IMR-90 (cell line): ENCODE measurements at regions not wholly inside any gene's neighbourhood (a gene's known extent, or its start where the extent isn't known, plus 50 kb on each side); places are given as distances from the start of the nearest gene placed in this dataset.

ENCODE experiments used
- ATAC-seq: fragments of 200-7000 bp; cut with Tn5 transposase; 2 replicates; pipeline ENCODE4 v1.9.1; 2020; ENCODE audit warnings: low read depth, mild to moderate bottlenecking, moderate library complexity
- BruUV-seq: library from RNA; stranded (reverse); fragments of 400-500 nt; replicated peaks from 2 replicates; lab custom pipeline; 2021; lab: Mats Ljungman, UMichigan
- CTCF ChIA-PET: fragments of 300-600 bp; formaldehyde crosslinking; extraction: SDS; loops from one replicate; lab custom pipeline; 2021; ENCODE audit warnings: antibody characterized with exemption; lab: Yijun Ruan, JAX
- POLR2A ChIA-PET: fragments of 300-600 bp; sonication (Branson Sonifier 250); formaldehyde crosslinking; loops from one replicate; lab custom pipeline; 2022; ENCODE audit warnings: antibody characterized with exemption; ENCODE audit not compliant: unreplicated experiment; lab: Charles Lee
- DNase-seq: peaks from one replicate; pipeline ENCODE4 v3.0.0; 2013
- H2AFZ ChIP-seq: replicated peaks from 2 replicates; pipeline ENCODE3; 2013; ENCODE audit warnings: low read length, mild to moderate bottlenecking; ENCODE audit not compliant: poor library complexity
- H2AK5ac ChIP-seq: 2 replicates; pipeline ENCODE4 v1.6.1; 2013; ENCODE audit warnings: low read depth, low read length, inconsistent platforms
- H2AK9ac ChIP-seq: replicated peaks from 2 replicates; pipeline ENCODE3; 2013; ENCODE audit warnings: mild to moderate bottlenecking, low read depth, low read length, moderate library complexity; ENCODE audit not compliant: poor library complexity
- H2BK120ac ChIP-seq: 2 replicates; pipeline ENCODE4 v1.6.1; 2013; ENCODE audit warnings: low read depth, low read length, inconsistent platforms
- H2BK15ac ChIP-seq: 3 replicates; pipeline ENCODE4 v1.6.1; 2013; ENCODE audit warnings: low read depth, low read length, inconsistent platforms
- H2BK20ac ChIP-seq: 2 replicates; pipeline ENCODE4 v1.6.1; 2013; ENCODE audit warnings: low read depth, mild to moderate bottlenecking, inconsistent platforms, low read length, moderate library complexity
- H2BK5ac ChIP-seq: 2 replicates; pipeline ENCODE4 v1.6.1; 2013; ENCODE audit warnings: mild to moderate bottlenecking, low read depth, low read length, inconsistent platforms; ENCODE audit not compliant: poor library complexity, severe bottlenecking
- H3K14ac ChIP-seq: replicated peaks from 2 replicates; pipeline ENCODE4 v1.6.1; 2013; ENCODE audit warnings: low read depth, low read length, inconsistent platforms
- H3K18ac ChIP-seq: 2 replicates; pipeline ENCODE4 v1.6.1; 2013; ENCODE audit warnings: low read depth, low read length, control low read depth
- H3K23ac ChIP-seq: 2 replicates; pipeline ENCODE4 v1.6.1; 2013; ENCODE audit warnings: low read depth, low read length, inconsistent platforms
- H3K27ac ChIP-seq: 2 replicates; pipeline ENCODE4 v1.5.1; 2013; ENCODE audit warnings: mild to moderate bottlenecking, control low read depth, low read length; ENCODE audit not compliant: insufficient read depth
- H3K27me3 ChIP-seq: 2 replicates; pipeline ENCODE4 v1.6.1; 2013; ENCODE audit warnings: low read length; ENCODE audit not compliant: control insufficient read depth, insufficient read depth
- H3K36me3 ChIP-seq: 2 replicates; pipeline ENCODE4 v1.6.1; 2013; ENCODE audit warnings: low read length, mixed read lengths; ENCODE audit not compliant: control insufficient read depth, insufficient read depth
- H3K4ac ChIP-seq: 2 replicates; pipeline ENCODE4 v1.6.1; 2013; ENCODE audit warnings: low read depth, low read length, inconsistent platforms
- H3K4me1 ChIP-seq: 2 replicates; pipeline ENCODE4 v1.6.1; 2013; ENCODE audit warnings: low read length, mixed read lengths; ENCODE audit not compliant: control insufficient read depth, insufficient read depth
- H3K4me2 ChIP-seq: 2 replicates; pipeline ENCODE4 v1.6.1; 2013; ENCODE audit warnings: low read depth, mild to moderate bottlenecking, control low read depth, low read length, moderate library complexity
- H3K4me3 ChIP-seq: 2 replicates; pipeline ENCODE4 v1.5.1; 2013; ENCODE audit warnings: low read depth, mild to moderate bottlenecking, control low read depth, low read length, moderate library complexity; ENCODE audit not compliant: insufficient read depth
- H3K56ac ChIP-seq: 2 replicates; pipeline ENCODE4 v1.6.1; 2013; ENCODE audit warnings: low read length, inconsistent platforms; ENCODE audit not compliant: insufficient read depth; ENCODE audit errors: extremely low read depth
- H3K79me1 ChIP-seq, 2 experiments: 2 replicates each; pipeline ENCODE4 v1.6.1; 2013; ENCODE audit warnings: low read length in 2 of 2, inconsistent platforms in 1 of 2, low read depth in 1 of 2
- H3K9ac ChIP-seq: 2 replicates; pipeline ENCODE4 v1.6.1; 2013; ENCODE audit warnings: low read depth, low read length, control low read depth
- H3K9me1 ChIP-seq: 2 replicates; pipeline ENCODE4 v1.6.1; 2013; ENCODE audit warnings: low read length, inconsistent platforms; ENCODE audit not compliant: insufficient read depth
- H3K9me3 ChIP-seq: 2 replicates; pipeline ENCODE4 v1.6.1; 2013; ENCODE audit warnings: low read length; ENCODE audit not compliant: control insufficient read depth, insufficient read depth
- H4K20me1 ChIP-seq: 2 replicates; pipeline ENCODE4 v1.6.1; 2013; ENCODE audit warnings: low read length, inconsistent platforms; ENCODE audit not compliant: insufficient read depth
- H4K5ac ChIP-seq: 2 replicates; pipeline ENCODE4 v1.6.1; 2013; ENCODE audit warnings: mild to moderate bottlenecking, low read depth, low read length, control low read depth
- H4K8ac ChIP-seq, 2 experiments: 2 replicates each; pipeline ENCODE4 v1.6.1; 2013; ENCODE audit warnings: low read depth in 2 of 2, low read length in 2 of 2, control low read depth in 1 of 2, inconsistent platforms in 1 of 2
- H4K91ac ChIP-seq: 2 replicates; pipeline ENCODE4 v1.6.1; 2013; ENCODE audit warnings: low read depth, low read length, inconsistent platforms; ENCODE audit not compliant: insufficient read depth
- BHLHE40 ChIP-seq: fragments of 150-350 bp; IDR thresholded peaks from 2 replicates; pipeline ENCODE4 v1.6.1; 2016; ENCODE audit warnings: mild to moderate bottlenecking, low read depth, low read length
- CEBPB ChIP-seq: IDR thresholded peaks from 2 replicates; pipeline ENCODE4 v1.6.1; 2012; ENCODE audit warnings: low read depth, low read length, improper control_type of control experiment
- CHD1 ChIP-seq: IDR thresholded peaks from 2 replicates; pipeline ENCODE4 v1.6.1; 2012; ENCODE audit warnings: low read depth, low read length, improper control_type of control experiment
- CTCF ChIP-seq: conservative IDR thresholded peaks from 2 replicates; pipeline ENCODE4 v1.5.1; 2012; ENCODE audit warnings: mild to moderate bottlenecking, low read depth, low read length, improper control_type of control experiment
- ELK1 ChIP-seq: fragments of 150-350 bp; IDR thresholded peaks from 2 replicates; pipeline ENCODE4 v1.6.1; 2016; ENCODE audit warnings: low read depth, mild to moderate bottlenecking, low read length, moderate library complexity, borderline replicate concordance
- FOS ChIP-seq: fragments of 150-350 bp; IDR thresholded peaks from 2 replicates; pipeline ENCODE4 v1.6.1; 2016; ENCODE audit warnings: low read depth, low read length
- MAFK ChIP-seq: IDR thresholded peaks from 2 replicates; pipeline ENCODE4 v1.6.1; 2012; ENCODE audit warnings: low read depth, low read length, improper control_type of control experiment
- MAZ ChIP-seq: IDR thresholded peaks from 2 replicates; pipeline ENCODE4 v1.6.1; 2012; ENCODE audit warnings: low read depth, mild to moderate bottlenecking, low read length, improper control_type of control experiment, moderate library complexity, borderline replicate concordance
- MXI1 ChIP-seq: IDR thresholded peaks from 2 replicates; pipeline ENCODE4 v1.6.1; 2012; ENCODE audit warnings: low read depth, mild to moderate bottlenecking, low read length, moderate library complexity, borderline replicate concordance
- NFE2L2 ChIP-seq: fragments of 150-350 bp; IDR thresholded peaks from 2 replicates; pipeline ENCODE4 v1.6.1; 2016; ENCODE audit warnings: low read depth, mild to moderate bottlenecking, low read length
- POLR2A ChIP-seq: IDR thresholded peaks from 2 replicates; pipeline ENCODE4 v1.6.1; 2012; ENCODE audit warnings: mild to moderate bottlenecking, low read depth, low read length
- RAD21 ChIP-seq: IDR thresholded peaks from 2 replicates; pipeline ENCODE4 v1.6.1; 2012; ENCODE audit warnings: low read length, improper control_type of control experiment
- RCOR1 ChIP-seq: IDR thresholded peaks from 2 replicates; pipeline ENCODE4 v1.6.1; 2012; ENCODE audit warnings: mild to moderate bottlenecking, low read length, improper control_type of control experiment; ENCODE audit not compliant: insufficient replicate concordance
- RFX5 ChIP-seq: IDR thresholded peaks from 2 replicates; pipeline ENCODE4 v1.8.0; 2012; ENCODE audit warnings: low read depth, mild to moderate bottlenecking, low read length, moderate library complexity
- SMC3 ChIP-seq: fragments of 150-350 bp; IDR thresholded peaks from 2 replicates; pipeline ENCODE4 v1.6.1; 2016; ENCODE audit warnings: low read depth, mild to moderate bottlenecking, antibody characterized with exemption, low read length, moderate library complexity
- USF2 ChIP-seq: fragments of 150-350 bp; IDR thresholded peaks from 2 replicates; pipeline ENCODE4 v1.6.1; 2017; ENCODE audit warnings: mild to moderate bottlenecking, antibody characterized with exemption, low read length, low read depth
- WGBS, 2 experiments: methylation state at CpG; one replicate each; pipeline versions ENCODE4 v1.1.5 to v1.1.7; 2013; ENCODE audit warnings: missing lambda C conversion rate in 2 of 2; ENCODE audit not compliant: insufficient read length in 1 of 2; ENCODE audit errors: extremely low coverage in 2 of 2; 5-methylcytosine and 5-hydroxymethylcytosine counted together
- dilution Hi-C: fragments of 300-500 bp; cut with HindIII; formaldehyde crosslinking; loops from one replicate; pipeline ENCODE4 v1.14.3; 2018; ENCODE audit warnings: low sequenced_read_pairs; ENCODE audit not compliant: unreplicated experiment
- in situ Hi-C: fragments of 300-500 bp; cut with MboI; formaldehyde crosslinking; loops from 3 replicates; pipeline ENCODE4 v1.14.3; 2019; ENCODE audit warnings: low sequenced_read_pairs, inconsistent platforms, mixed read lengths
- intact Hi-C: fragments of 100-400 bp; cut with micrococcal nuclease; formaldehyde crosslinking; loops from 2 replicates; pipeline ENCODE4 v1.10.0; 2022

- Histone ChIP-seq H3K4me1 (no peaks in the 10 kb centered on the region), H2AK5ac (no peak overlapping the region), H3K9me1 (no peaks in the 10 kb centered on the region), H4K20me1 (no peaks in the 10 kb centered on the region), H3K4ac (no peak overlapping the region), H3K23ac (no peak overlapping the region), H3K79me1 (no peaks in the 10 kb centered on the region), H3K27me3 (no peaks in the 10 kb centered on the region), H3K9me3 (peaks cover 2% of the 10 kb centered on the region; the same call in 1 of the 2 replicates), H3K4me3 (no peak overlapping the region), H4K91ac (no peak overlapping the region), H4K8ac (no peak overlapping the region), H2BK15ac (no peak overlapping the region), H2AK9ac (no peak overlapping the region), H2BK120ac (no peak overlapping the region), H2BK5ac (no peak overlapping the region), H3K56ac (no peak overlapping the region), H3K4me2 (no peak overlapping the region), H3K14ac (no peak overlapping the region), H3K27ac (no peak overlapping the region), H3K18ac (no peak overlapping the region), H4K5ac (no peak overlapping the region), H2AFZ (no peak overlapping the region), H3K9ac (no peak overlapping the region), H2BK20ac (no peak overlapping the region), H3K36me3 (no peaks in the 10 kb centered on the region)
- ChIA-PET CTCF (no interaction called here), POLR2A (no interaction called here)
- no TSS peak for BruUV-seq
- TF ChIP-seq CTCF: no peak
- TF ChIP-seq MAZ: no peak
- TF ChIP-seq POLR2A: no peak
- TF ChIP-seq ELK1: no peak
- TF ChIP-seq RFX5: no peak
- no peak for TF ChIP-seq SMC3
- no peak for TF ChIP-seq USF2
- no peak for TF ChIP-seq CHD1
- TF ChIP-seq MXI1: no peak
- TF ChIP-seq BHLHE40: no peak
- TF ChIP-seq NFE2L2: no peak
- TF ChIP-seq CEBPB: no peak
- TF ChIP-seq RCOR1: no peak
- TF ChIP-seq RAD21: no peak
- no peak for TF ChIP-seq MAFK
- no peak for TF ChIP-seq FOS
- intact Hi-C loops: no loop called here
- dilution Hi-C loops: no loop called here
- no peak for DNase-seq
- in situ Hi-C loops: no loop called here
- no peak for ATAC-seq
- WGBS, 2 experiments: no CpG with 5 or more reads among the region's 8 CpGs
Observed at GRCh38 chr18:73087282-73087977, 219.6 kb upstream of the NETO1 start.
